Activated CD4-positive, alpha-beta T cell treated with anti-CD3 and anti-CD28 coated beads, Interleukin-2, Interleukin-4, amounts not matched to agents 100 ng/mL and 50 ng/mL, durations not matched to agents 16 hours and 8 hours (primary cell): ENCODE measurements at regions not wholly inside any gene's neighbourhood (a gene's known extent, or its start where the extent isn't known, plus 50 kb on each side); places are given as distances from the start of the nearest gene placed in this dataset.

Experiments
- DNase-seq: peaks from one replicate; pipeline ENCODE4 v3.0.0-alpha.2; 2020; ENCODE audit warnings: low spot score

- no peak for DNase-seq
These were observed 1027.7 kb downstream of the ARAP2 start for GRCh38 chr4:35216636-35217035.

GRCh38 chr4:35217331-35217730 lies 1027.0 kb downstream of the ARAP2 start:
- DNase-seq, result no peak

- DNase-seq, result no peak
These were observed 1016.0 kb downstream of the ARAP2 start for GRCh38 chr4:35228313-35228712.

GRCh38 chr4:35229021-35229420 lies 1015.3 kb downstream of the ARAP2 start:
- DNase-seq, result no peak

GRCh38 chr4:35237924-35238323 lies 1006.4 kb downstream of the ARAP2 start:
- no peak for DNase-seq

GRCh38 chr4:35238793-35239192 lies 1005.5 kb downstream of the ARAP2 start:
- no peak for DNase-seq

GRCh38 chr4:35246493-35246892 lies 997.8 kb downstream of the ARAP2 start:
- no peak for DNase-seq

- DNase-seq, result no peak
These were observed 997.3 kb downstream of the ARAP2 start for GRCh38 chr4:35247047-35247446.

GRCh38 chr4:35250331-35250730 lies 994.0 kb downstream of the ARAP2 start:
- DNase-seq, result no peak

- no peak for DNase-seq
These were observed 993.6 kb downstream of the ARAP2 start for GRCh38 chr4:35250761-35251160.

- DNase-seq, result no peak
These were observed 992.2 kb downstream of the ARAP2 start for GRCh38 chr4:35252071-35252470.

GRCh38 chr4:35252866-35253265 lies 991.4 kb downstream of the ARAP2 start:
- no peak for DNase-seq

- DNase-seq, result no peak
These were observed 991.0 kb downstream of the ARAP2 start for GRCh38 chr4:35253331-35253730.

- no peak for DNase-seq
These were observed 957.9 kb downstream of the ARAP2 start for GRCh38 chr4:35286434-35286833.

- DNase-seq, result no peak
These were observed 943.1 kb downstream of the ARAP2 start for GRCh38 chr4:35300996-35301774.

GRCh38 chr4:35315419-35315818 lies 928.9 kb downstream of the ARAP2 start:
- no peak for DNase-seq

GRCh38 chr4:35325908-35326453 lies 918.3 kb downstream of the ARAP2 start:
- no peak for DNase-seq

- DNase-seq, result no peak
These were observed 901.5 kb downstream of the ARAP2 start for GRCh38 chr4:35342833-35343232.

- no peak for DNase-seq
These were observed 897.0 kb downstream of the ARAP2 start for GRCh38 chr4:35347276-35347675.

- no peak for DNase-seq
These were observed 886.2 kb downstream of the ARAP2 start for GRCh38 chr4:35358001-35358584.

GRCh38 chr4:35364321-35364870 lies 879.9 kb downstream of the ARAP2 start:
- no peak for DNase-seq

GRCh38 chr4:35365186-35365585 lies 879.1 kb downstream of the ARAP2 start:
- DNase-seq, result no peak

GRCh38 chr4:35399912-35400311 lies 844.4 kb downstream of the ARAP2 start:
- DNase-seq, result no peak
